GM23248 (cell line): ENCODE measurements at regions not wholly inside any gene's neighbourhood (a gene's known extent, or its start where the extent isn't known, plus 50 kb on each side); places are given as distances from the start of the nearest gene placed in this dataset.

Source experiments
- EZH2 ChIP-seq: fragments of 200-600 bp; sonication (generic); IDR thresholded peaks from 2 replicates; pipeline ENCODE4 v1.6.1; 2018; ENCODE audit warnings: antibody characterized with exemption, mild to moderate bottlenecking; ENCODE audit not compliant: insufficient read depth, poor library complexity, severe bottlenecking
- EZH2phosphoT487 ChIP-seq: fragments of 200-600 bp; sonication (generic); IDR thresholded peaks from 2 replicates; pipeline ENCODE4 v1.6.1; 2018; ENCODE audit warnings: antibody characterized with exemption, moderate library complexity, mild to moderate bottlenecking, low read depth; ENCODE audit not compliant: insufficient read depth

DNA sequence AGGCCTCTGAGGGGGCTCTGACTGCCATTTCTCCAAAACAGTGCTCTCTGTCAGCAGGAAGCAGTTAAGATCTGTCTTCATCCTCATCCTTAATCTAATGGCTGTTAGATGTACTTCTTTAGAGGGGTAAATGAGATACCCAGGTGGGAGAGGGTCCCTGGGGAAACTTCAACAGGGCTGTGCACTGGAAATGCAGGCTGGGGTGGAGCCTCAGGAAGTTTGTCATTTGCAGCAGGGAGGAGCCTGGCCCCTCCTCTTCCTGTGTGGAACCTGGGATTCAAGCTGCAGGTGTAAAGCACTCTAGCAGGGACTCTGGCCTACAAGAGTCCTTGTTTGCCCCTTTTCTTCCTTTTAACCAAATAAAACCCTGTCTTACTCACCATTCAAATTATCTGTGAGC, 1173.6 kb downstream of the OTOL1 start:
- TF ChIP-seq EZH2 = no peak
- no peak for TF ChIP-seq EZH2phosphoT487
